AG10803 (cell line): ENCODE measurements at regions not wholly inside any gene's neighbourhood (a gene's known extent, or its start where the extent isn't known, plus 50 kb on each side); places are given as distances from the start of the nearest gene placed in this dataset.
A peak's percentile ranks its signal among the peaks of the same experiment; 100 is the strongest.
"Not testable (repeated sequence)": the region's sequence is repeated elsewhere in the genome, so short reads cannot be mapped to it uniquely, and the experiment has no call there.

Source experiments
- DNase-seq: peaks from one replicate; pipeline ENCODE4 v3.0.0; 2010; ENCODE audit warnings: low read depth
- H3K4me3 ChIP-seq: 2 replicates; pipeline ENCODE4 v1.5.1; 2011; ENCODE audit warnings: mild to moderate bottlenecking, low read length, control low read depth
- CTCF ChIP-seq: conservative IDR thresholded peaks from 2 replicates; pipeline ENCODE4 v1.5.1; 2011; ENCODE audit warnings: mild to moderate bottlenecking, low read length, control low read depth, inconsistent platforms

GRCh38 chr10:42242135-42242805 lies 396.1 kb downstream of the ZNF33B start:
- no peak for DNase-seq
- TF ChIP-seq CTCF: no peak
- H3K4me3 ChIP-seq: no peak overlapping the region

GRCh38 chr10:42236401-42236800 lies 402.0 kb downstream of the ZNF33B start:
- not testable (repeated sequence) for DNase-seq, H3K4me3 ChIP-seq

- H3K4me3 ChIP-seq, DNase-seq: not testable (repeated sequence)
Observed at GRCh38 chr10:42235736-42236135, 402.6 kb downstream of the ZNF33B start.

- not testable (repeated sequence) for DNase-seq, H3K4me3 ChIP-seq
Observed at GRCh38 chr10:42235241-42235640, 403.1 kb downstream of the ZNF33B start.

GRCh38 chr10:42234506-42234905 lies 403.9 kb downstream of the ZNF33B start:
- DNase-seq, H3K4me3 ChIP-seq: not testable (repeated sequence)

GRCh38 chr10:42233461-42234206 lies 404.7 kb downstream of the ZNF33B start:
- H3K4me3 ChIP-seq, DNase-seq: not testable (repeated sequence)

GRCh38 chr10:42232955-42233354 lies 405.4 kb downstream of the ZNF33B start:
- H3K4me3 ChIP-seq, DNase-seq: not testable (repeated sequence)

GRCh38 chr10:42230812-42231211 lies 407.6 kb downstream of the ZNF33B start:
- H3K4me3 ChIP-seq, DNase-seq: not testable (repeated sequence)

GRCh38 chr10:42230115-42230514 lies 408.3 kb downstream of the ZNF33B start:
- not testable (repeated sequence) for DNase-seq, H3K4me3 ChIP-seq

- not testable (repeated sequence) for H3K4me3 ChIP-seq, DNase-seq
Observed at GRCh38 chr10:42227859-42228258, 410.5 kb downstream of the ZNF33B start.

- not testable (repeated sequence) for H3K4me3 ChIP-seq, DNase-seq
Observed at GRCh38 chr10:42193588-42193987, 444.8 kb downstream of the ZNF33B start.

GRCh38 chr10:42192450-42192849 lies 445.9 kb downstream of the ZNF33B start:
- not testable (repeated sequence) for H3K4me3 ChIP-seq
- peak; percentile 21 for DNase-seq
- TF ChIP-seq CTCF: peak; percentile 55

- H3K4me3 ChIP-seq, DNase-seq: not testable (repeated sequence)
Observed at GRCh38 chr10:42187501-42188195, 450.7 kb downstream of the ZNF33B start.
